H1 (cell line): ENCODE measurements at regions not wholly inside any gene's neighbourhood (a gene's known extent, or its start where the extent isn't known, plus 50 kb on each side); places are given as distances from the start of the nearest gene placed in this dataset.

Experiments
- CTCF ChIA-PET: fragments of 300-600 bp; sonication (Branson Sonifier 250); formaldehyde crosslinking; loops from one replicate; lab custom pipeline; 2021; ENCODE audit not compliant: partially characterized antibody; lab: Charles Lee
- POLR2A ChIA-PET: fragments of 300-600 bp; sonication (Branson Sonifier 250); formaldehyde crosslinking; loops from one replicate; lab custom pipeline; 2021; ENCODE audit warnings: inconsistent platforms; ENCODE audit not compliant: partially characterized antibody; lab: Charles Lee
- DNase-seq, 2 experiments: peaks; one replicate each; pipeline versions ENCODE4 v3.0.0 to v3.0.0-alpha.2; 2010 to 2022; ENCODE audit warnings: low spot score in 2 of 2, low read depth in 1 of 2, mixed read lengths in 1 of 2
- FAIRE-seq: peaks from 2 replicates; lab custom pipeline; 2011; peaks lifted over from hg19 to GRCh38; lab: Jason Lieb, UNC
- H2AFZ ChIP-seq: 2 replicates; pipeline ENCODE4 v1.8.1; 2012; ENCODE audit warnings: low read length, inconsistent platforms
- H2AK5ac ChIP-seq: 2 replicates; pipeline ENCODE4 v1.6.1; 2013; ENCODE audit warnings: low read depth, low read length
- H2BK120ac ChIP-seq: replicated peaks from 2 replicates; pipeline ENCODE3; 2013; ENCODE audit warnings: low read depth, low read length, inconsistent platforms
- H2BK12ac ChIP-seq: 2 replicates; pipeline ENCODE4 v1.6.1; 2013; ENCODE audit warnings: low read depth, low read length
- H2BK15ac ChIP-seq: 2 replicates; pipeline ENCODE4 v1.6.1; 2013; ENCODE audit warnings: low read length
- H2BK20ac ChIP-seq: 2 replicates; pipeline ENCODE4 v1.6.1; 2013; ENCODE audit warnings: low read length
- H2BK5ac ChIP-seq: 2 replicates; pipeline ENCODE4 v1.6.1; 2013; ENCODE audit warnings: low read depth, low read length
- H3K14ac ChIP-seq: 2 replicates; pipeline ENCODE4 v1.6.1; 2013; ENCODE audit warnings: inconsistent platforms; ENCODE audit not compliant: insufficient read length
- H3K18ac ChIP-seq: 2 replicates; pipeline ENCODE4 v1.6.1; 2013; ENCODE audit warnings: low read length; ENCODE audit errors: extremely low read depth
- H3K23ac ChIP-seq: 2 replicates; pipeline ENCODE4 v1.6.1; 2013; ENCODE audit warnings: inconsistent platforms; ENCODE audit not compliant: insufficient read length
- H3K23me2 ChIP-seq: 2 replicates; pipeline ENCODE4 v1.6.1; 2013; ENCODE audit warnings: low read depth, low read length
- H3K27ac ChIP-seq: 2 replicates; pipeline ENCODE4 v1.6.1; 2011; ENCODE audit warnings: low read depth, low read length, inconsistent platforms
- H3K27me3 ChIP-seq, 4 experiments: replicated peaks in 1 of 4; 1 replicate in 1 of 4; 2 replicates in 3 of 4; pipeline versions ENCODE4 v1.6.1 to v1.8.1; 2011 to 2013; ENCODE audit warnings: low read length in 3 of 4, mild to moderate bottlenecking in 3 of 4, inconsistent platforms in 2 of 4, mixed read lengths in 2 of 4, moderate library complexity in 1 of 4; ENCODE audit not compliant: control insufficient read depth in 3 of 4, insufficient read depth in 3 of 4; ENCODE audit errors: extremely low read depth in 1 of 4
- H3K36me3 ChIP-seq, 4 experiments: 2 replicates each; pipeline versions ENCODE4 v1.6.1 to v1.8.1; 2011 to 2013; ENCODE audit warnings: mild to moderate bottlenecking in 4 of 4, low read length in 3 of 4, moderate library complexity in 2 of 4, control low read depth in 1 of 4, inconsistent platforms in 1 of 4; ENCODE audit not compliant: insufficient read depth in 4 of 4, control insufficient read depth in 2 of 4
- H3K4ac ChIP-seq: replicated peaks from 2 replicates; pipeline ENCODE3; 2013; ENCODE audit warnings: low read length, low read depth, mixed read lengths, inconsistent platforms; ENCODE audit not compliant: insufficient read length
- H3K4me1 ChIP-seq, 4 experiments: replicated peaks in 1 of 4; 1 replicate in 1 of 4; 2 replicates in 3 of 4; pipeline versions ENCODE4 v1.6.1 to v1.8.1; 2011 to 2013; ENCODE audit warnings: low read length in 3 of 4, inconsistent platforms in 2 of 4, mixed read lengths in 1 of 4; ENCODE audit not compliant: insufficient read depth in 4 of 4, control insufficient read depth in 3 of 4
- H3K4me2 ChIP-seq, 2 experiments: 2 replicates each; pipeline versions ENCODE4 v1.6.1 to v1.8.1; 2011 to 2013; ENCODE audit warnings: low read depth in 2 of 2, low read length in 2 of 2, control low read depth in 1 of 2, inconsistent platforms in 1 of 2, mild to moderate bottlenecking in 1 of 2; ENCODE audit not compliant: insufficient read depth in 1 of 2
- H3K4me3 ChIP-seq, 4 experiments: fragments of 200-600, 300-600 bp in 1 of 4; sonication (generic), shearing (Covaris generic), sonication (Bioruptor Twin) in 1 of 4; 2 replicates each; pipeline versions ENCODE4 v1.5.1 to v1.8.1; 2011 to 2016; ENCODE audit warnings: low read length in 4 of 4, low read depth in 3 of 4, control low read depth in 2 of 4, inconsistent platforms in 2 of 4, mild to moderate bottlenecking in 2 of 4, mixed read lengths in 1 of 4, moderate library complexity in 1 of 4; ENCODE audit not compliant: insufficient read depth in 2 of 4; ENCODE audit errors: extremely low read depth in 1 of 4
- H3K56ac ChIP-seq: replicated peaks from 2 replicates; pipeline ENCODE3; 2013; ENCODE audit warnings: low read depth, mild to moderate bottlenecking, mixed read lengths, low read length, inconsistent platforms; ENCODE audit not compliant: insufficient read length
- H3K79me1 ChIP-seq: 2 replicates; pipeline ENCODE4 v1.6.1; 2013; ENCODE audit warnings: low read depth, low read length, control low read depth
- H3K79me2 ChIP-seq, 2 experiments: 2 replicates each; pipeline versions ENCODE4 v1.6.1 to v1.8.1; 2012 to 2013; ENCODE audit warnings: low read length in 2 of 2, mild to moderate bottlenecking in 2 of 2, inconsistent platforms in 1 of 2; ENCODE audit not compliant: insufficient read depth in 2 of 2, control insufficient read depth in 1 of 2
- H3K9ac ChIP-seq, 4 experiments: replicated peaks in 1 of 4; 1 replicate in 1 of 4; 2 replicates in 3 of 4; pipeline versions ENCODE4 v1.6.1 to v1.8.1; 2011 to 2013; ENCODE audit warnings: low read depth in 3 of 4, low read length in 3 of 4, control low read depth in 2 of 4, mild to moderate bottlenecking in 2 of 4, moderate library complexity in 2 of 4, inconsistent platforms in 1 of 4; ENCODE audit errors: extremely low read depth in 1 of 4
- H3K9me3 ChIP-seq, 2 experiments: 2 replicates each; pipeline versions ENCODE4 v1.6.1 to v1.8.1; 2012 to 2013; ENCODE audit warnings: mild to moderate bottlenecking in 2 of 2, moderate library complexity in 2 of 2, control low read depth in 1 of 2, inconsistent platforms in 1 of 2, low read depth in 1 of 2, low read length in 1 of 2, mixed read lengths in 1 of 2; ENCODE audit not compliant: insufficient read depth in 2 of 2
- H4K20me1 ChIP-seq, 2 experiments: replicated peaks in 1 of 2; 2 replicates each; pipeline versions ENCODE3 to v1.8.1; 2011 to 2013; ENCODE audit warnings: inconsistent platforms in 2 of 2, low read length in 2 of 2, mild to moderate bottlenecking in 1 of 2; ENCODE audit not compliant: insufficient read depth in 2 of 2, control insufficient read depth in 1 of 2
- H4K5ac ChIP-seq: 2 replicates; pipeline ENCODE4 v1.6.1; 2013; ENCODE audit warnings: low read length, low read depth, mixed read lengths, inconsistent platforms; ENCODE audit not compliant: insufficient read length
- H4K8ac ChIP-seq: 2 replicates; pipeline ENCODE4 v1.8.0; 2013; ENCODE audit warnings: mild to moderate bottlenecking, moderate library complexity, low read length, inconsistent platforms; ENCODE audit not compliant: insufficient read depth; ENCODE audit errors: extremely low read depth
- H4K91ac ChIP-seq: replicated peaks from 2 replicates; pipeline ENCODE3; 2013; ENCODE audit warnings: low read length, mixed read lengths, inconsistent platforms; ENCODE audit not compliant: insufficient read length
- FOSL1 ChIP-seq: IDR thresholded peaks from 2 replicates; pipeline ENCODE4 v1.6.1; 2011; ENCODE audit warnings: mild to moderate bottlenecking, low read depth, low read length, moderate library complexity; ENCODE audit not compliant: insufficient read depth
- GABPA ChIP-seq: IDR thresholded peaks from 2 replicates; pipeline ENCODE4 v1.6.1; 2011; ENCODE audit warnings: mild to moderate bottlenecking, low read length, moderate library complexity, borderline replicate concordance; ENCODE audit not compliant: insufficient read depth
- HDAC2 ChIP-seq, 2 experiments: fragments of 300-600 bp in 1 of 2; sonication (generic) in 1 of 2; IDR thresholded peaks; 2 replicates each; pipeline ENCODE4 v1.6.1; 2011 to 2012; ENCODE audit warnings: low read depth in 2 of 2, low read length in 2 of 2, mild to moderate bottlenecking in 2 of 2, moderate library complexity in 2 of 2, borderline replicate concordance in 1 of 2, inconsistent platforms in 1 of 2
- HDAC6 ChIP-seq: IDR thresholded peaks from one replicate; pipeline ENCODE4 v1.7.1; 2012; ENCODE audit warnings: low read depth, mild to moderate bottlenecking, inconsistent platforms, low read length, moderate library complexity
- SP2 ChIP-seq: IDR thresholded peaks from 2 replicates; pipeline ENCODE4 v1.6.1; 2012; ENCODE audit warnings: mild to moderate bottlenecking, low read length, inconsistent platforms
- TAF7 ChIP-seq: optimal IDR thresholded peaks from 2 replicates; pipeline ENCODE3; 2011; ENCODE audit warnings: low read depth, mild to moderate bottlenecking, inconsistent platforms, low read length, moderate library complexity, borderline replicate concordance
- WGBS, 2 experiments: shearing (Covaris generic) in 1 of 2; methylation state at CpG; one replicate each; pipeline versions ENCODE4 v1.1.6 to v1.1.7; 2013 to 2015; ENCODE audit warnings: low lambda C conversion rate in 2 of 2, mixed read lengths in 2 of 2, inconsistent platforms in 1 of 2, low coverage in 1 of 2, missing lambda C conversion rate in 1 of 2; ENCODE audit not compliant: insufficient replicate concordance in 2 of 2, insufficient coverage in 1 of 2, insufficient read length in 1 of 2; ENCODE audit errors: extremely low coverage in 1 of 2, missing lambda C conversion rate in 1 of 2; 5-methylcytosine and 5-hydroxymethylcytosine counted together

GRCh38 chr7:106486331-106486730 is 174.6 kb downstream of the CCDC71L start:
- FAIRE-seq: no peak
- no peaks in the 10 kb centered on the region for H3K4me1 ChIP-seq
- no peaks in the 10 kb centered on the region for H3K79me1 ChIP-seq
- peaks cover 0 to 2% of the 10 kb centered on the region in 2 experiments; a peak in 1 of 4 replicates for H3K9me3 ChIP-seq
- H4K8ac ChIP-seq: no peak overlapping the region
- no peak overlapping the region for H3K4me2 ChIP-seq
- H3K27ac ChIP-seq: no peak overlapping the region
- H2BK5ac ChIP-seq: no peak overlapping the region
- no peak overlapping the region for H4K91ac ChIP-seq
- H2BK120ac ChIP-seq: no peak overlapping the region
- WGBS, 2 experiments: 89% methylated on average over 3 of the region's 3 CpGs; no CpG with 5 or more reads in 1 of the 2 experiments
- no peaks in the 10 kb centered on the region for H4K20me1 ChIP-seq
- H3K14ac ChIP-seq: no peak overlapping the region
- H3K18ac ChIP-seq: no peak overlapping the region
- ChIA-PET CTCF (interaction anchor here (0.7 to 2.2 kb wide), 2 partner anchors 56 to 297 kb away, joined by 3 to 6 read pairs; no protein-coding TSS in a partner anchor), POLR2A (no interaction called here)
- H3K23me2 ChIP-seq: no peaks in the 10 kb centered on the region; the same call in 1 of the 2 replicates
- H3K9ac ChIP-seq: no peak overlapping the region
- H3K79me2 ChIP-seq: no peaks in the 10 kb centered on the region
- H3K27me3 ChIP-seq: no peaks in the 10 kb centered on the region
- H2BK12ac ChIP-seq: no peak overlapping the region
- H2AK5ac ChIP-seq: no peak overlapping the region
- H3K4ac ChIP-seq: no peak overlapping the region
- no peak overlapping the region for H4K5ac ChIP-seq
- no peak overlapping the region for H2BK15ac ChIP-seq
- no peak overlapping the region for H2AFZ ChIP-seq
- no peak for DNase-seq
- H3K4me3 ChIP-seq: no peak overlapping the region
- H2BK20ac ChIP-seq: no peak overlapping the region
- no peak overlapping the region for H3K23ac ChIP-seq
- no peaks in the 10 kb centered on the region for H3K36me3 ChIP-seq
- H3K56ac ChIP-seq: no peak overlapping the region
- no peak for TF ChIP-seq GABPA
- no peak for TF ChIP-seq HDAC2 (IDR thresholded peaks at IDR 0.05; ENCODE audit: borderline replicate concordance in 1 of 2, low read depth in 2 of 2, low read length in 2 of 2)
- TF ChIP-seq TAF7: no peak
- no peak for TF ChIP-seq HDAC6
- no peak for TF ChIP-seq SP2
- no peak for TF ChIP-seq FOSL1
